ENCODE measurements at regions not wholly inside any gene's neighbourhood (a gene's known extent, or its start where the extent isn't known, plus 50 kb on each side); places are given as distances from the start of the nearest gene placed in this dataset.

- TF ChIP-seq EZH2 (IDR thresholded peaks at IDR 0.05; ENCODE audit: insufficient read depth, poor library complexity, severe bottlenecking) (no peak), EZH2phosphoT487 (IDR thresholded peaks at IDR 0.05; ENCODE audit: insufficient read depth, low read depth) (no peak)
Observed at GRCh38 chr5:167631191-167631590, 660.3 kb upstream of the WWC1 start.
